GM19397 (cell line): ENCODE measurements at regions not wholly inside any gene's neighbourhood (a gene's known extent, or its start where the extent isn't known, plus 50 kb on each side); places are given as distances from the start of the nearest gene placed in this dataset.
A peak's percentile ranks its signal among the peaks of the same experiment; 100 is the strongest.

Experiments
- ATAC-seq: cut with Tn5 transposase; IDR thresholded peaks from one replicate; pipeline ENCODE4 v1.9.1; 2021; ENCODE audit warnings: mild to moderate bottlenecking, moderate library complexity; ENCODE audit not compliant: unreplicated experiment

DNA sequence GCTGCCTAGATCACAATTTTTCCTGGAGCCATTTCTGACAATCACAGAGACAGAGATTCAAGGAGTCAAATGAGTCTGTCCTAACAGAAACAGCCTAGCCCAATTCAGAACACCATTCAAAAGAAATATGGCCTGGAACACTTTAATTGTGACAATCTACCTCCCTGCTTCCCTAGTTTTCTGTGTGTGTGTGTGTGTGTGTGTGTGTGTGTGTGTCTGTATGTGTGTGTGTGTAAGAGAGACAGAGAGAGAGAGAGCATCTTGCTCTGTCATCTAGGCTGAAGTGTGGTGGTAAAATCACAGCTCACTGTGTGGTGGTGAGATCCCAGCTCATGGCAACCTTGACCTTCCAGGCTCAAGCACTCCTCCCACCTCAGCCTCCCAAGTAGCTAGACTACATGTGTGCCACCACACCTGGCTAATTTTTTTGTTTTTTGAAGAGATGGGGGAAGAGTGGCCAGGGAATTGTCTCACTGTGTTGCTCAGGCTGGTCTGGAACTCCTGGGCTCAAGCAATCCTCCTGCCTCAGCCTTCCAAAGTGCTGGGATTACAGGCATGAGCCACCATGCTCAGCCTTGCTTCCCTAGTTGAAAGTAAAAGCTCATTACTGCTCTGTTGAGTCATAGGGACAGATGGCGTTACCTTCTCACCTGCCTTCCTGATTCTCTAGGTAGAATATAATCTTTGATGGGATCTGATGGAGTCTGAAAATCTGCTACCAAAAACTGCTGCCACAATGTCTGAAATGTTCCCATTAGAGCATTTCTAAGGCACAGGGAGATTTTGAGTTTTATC is 89.6 kb upstream of the BEND6 start:
- ATAC-seq = no peak

DNA sequence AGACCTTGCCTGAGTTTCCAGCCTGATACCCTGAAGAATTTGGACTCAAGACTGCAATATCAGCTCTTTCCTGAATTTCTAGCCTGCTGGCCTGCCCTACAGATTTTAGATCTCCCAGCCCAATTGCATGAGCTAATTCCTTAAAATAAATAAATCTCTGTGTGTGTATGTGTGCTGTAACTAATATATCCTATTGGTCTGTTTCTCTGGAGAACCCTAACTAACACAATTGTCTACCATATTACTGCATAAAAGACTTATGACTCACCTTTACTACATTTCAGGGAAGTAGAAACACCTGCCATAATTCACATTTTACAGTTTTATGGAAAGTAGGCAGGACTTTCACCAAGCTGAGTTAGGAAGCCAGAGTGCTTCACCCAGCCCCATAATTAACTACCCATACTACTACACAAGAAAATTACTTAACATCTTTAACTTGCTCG is 90.7 kb upstream of the BEND6 start:
- ATAC-seq = no peak

DNA sequence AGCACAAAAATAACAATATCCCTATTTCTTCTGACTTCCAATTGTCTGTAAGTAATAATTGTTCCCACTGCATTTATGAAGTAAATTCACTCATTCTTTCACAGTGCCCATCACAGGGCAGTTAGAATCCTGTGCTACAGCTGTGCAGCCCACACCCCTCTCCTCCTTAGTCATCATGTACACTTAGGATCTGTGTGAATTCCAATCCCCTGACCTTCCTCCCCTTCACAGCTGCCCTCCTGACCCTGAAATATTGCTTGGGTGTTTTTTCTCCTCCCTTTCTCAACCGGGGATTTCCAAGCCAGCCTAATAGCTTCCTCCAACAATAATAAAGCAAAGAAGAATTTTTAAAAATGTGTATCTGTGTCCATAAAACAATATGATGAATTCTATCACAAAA is 91.5 kb upstream of the BEND6 start:
- ATAC-seq = no peak

DNA sequence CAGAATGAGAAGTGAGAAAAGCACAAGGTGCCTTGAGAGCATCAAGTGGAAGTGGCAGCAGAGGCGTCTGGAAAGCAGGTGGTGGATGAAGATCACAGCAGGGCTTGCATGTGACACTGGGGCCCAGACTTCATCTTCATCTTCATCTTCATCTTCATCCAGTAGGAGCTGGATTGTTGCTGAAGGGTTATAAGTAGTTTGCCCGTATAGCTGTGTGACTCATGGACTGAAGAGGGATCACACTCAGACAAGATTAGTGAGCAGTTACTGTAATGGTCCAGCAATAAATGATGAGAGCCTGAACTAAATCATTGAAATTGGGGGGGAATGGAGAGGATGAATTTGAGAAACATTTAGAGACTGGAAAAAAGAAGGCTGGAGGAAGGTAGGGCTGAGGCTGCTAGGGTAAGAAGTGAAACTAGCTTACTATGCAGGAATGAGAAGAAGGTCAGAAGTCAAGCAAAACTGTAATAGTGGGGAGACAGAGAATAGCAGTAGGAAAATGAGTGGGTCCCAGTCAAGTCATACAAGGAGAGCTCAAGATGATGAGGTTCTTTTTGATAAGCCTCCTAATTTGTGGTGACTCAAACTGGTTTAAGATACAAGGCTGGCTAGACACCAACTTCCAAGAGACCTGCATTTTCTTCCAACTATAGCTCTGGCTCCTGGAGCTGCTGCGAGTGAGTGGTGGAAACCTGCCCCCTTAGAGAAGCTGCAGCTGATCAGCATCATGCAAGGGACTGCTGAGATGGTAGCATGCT is 92.3 kb upstream of the BEND6 start:
- no peak for ATAC-seq

DNA sequence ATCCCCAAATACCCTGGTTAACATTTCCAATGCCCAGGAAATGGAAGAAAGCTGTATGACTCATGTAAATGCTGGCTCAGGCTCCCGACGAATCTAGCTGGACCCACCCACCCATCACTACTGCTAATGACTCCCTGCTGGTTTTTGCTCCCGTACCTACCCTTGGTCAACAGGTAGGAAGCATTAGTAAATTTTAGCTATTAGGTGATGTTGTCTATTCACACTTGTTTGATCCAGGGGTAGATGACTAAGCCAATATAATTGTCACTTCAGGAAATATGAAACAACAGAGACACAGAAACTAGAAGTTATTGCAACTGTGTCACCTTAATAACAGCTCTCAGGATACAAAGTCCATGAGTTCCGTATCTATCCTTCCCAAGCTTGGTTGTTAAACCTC is 94.4 kb upstream of the BEND6 start:
- no peak for ATAC-seq

DNA sequence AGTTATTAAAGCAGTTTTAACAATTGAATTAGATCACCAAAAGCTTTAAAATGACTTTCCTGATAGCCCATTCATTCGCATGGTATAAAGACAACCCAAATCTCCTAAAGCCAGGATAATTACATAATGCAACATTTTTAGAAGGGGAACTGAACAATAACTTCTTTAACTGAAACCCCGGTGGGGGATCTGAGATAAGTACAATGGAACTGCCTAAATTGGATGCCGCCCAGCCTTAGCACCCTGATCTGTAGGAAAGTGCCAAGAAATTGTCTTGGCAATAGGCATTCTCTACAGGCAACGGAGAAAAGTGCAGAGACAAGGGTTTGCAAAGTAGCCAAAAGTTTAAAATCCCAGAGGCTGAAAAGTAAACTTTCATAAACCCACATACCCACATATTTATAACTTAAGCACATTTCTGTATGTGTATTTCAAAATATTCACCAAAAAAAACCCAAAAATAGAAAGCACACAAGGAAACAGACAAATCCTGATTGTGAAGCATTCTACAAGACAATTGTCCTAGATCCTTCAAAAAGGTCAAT is 98.8 kb upstream of the BEND6 start:
- no peak for ATAC-seq

DNA sequence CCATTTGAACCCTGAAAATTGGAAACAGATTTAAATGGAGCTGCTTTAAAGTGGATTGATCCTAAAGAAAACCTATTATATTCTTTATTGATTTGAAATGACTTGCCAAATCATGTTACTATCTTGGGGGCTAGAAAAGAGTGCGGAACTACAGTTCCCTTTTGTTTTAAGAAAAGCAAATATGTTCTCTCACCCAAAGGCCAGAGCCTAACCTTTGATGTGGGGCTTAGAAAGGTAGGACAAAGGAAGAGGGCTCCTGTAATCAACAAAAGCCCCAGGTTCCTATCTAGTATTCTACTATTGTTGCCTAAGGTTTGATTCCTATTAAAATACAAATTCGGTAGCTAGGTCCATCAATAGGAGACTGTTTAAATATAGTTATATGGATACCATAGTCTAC is 100.8 kb upstream of the BEND6 start:
- ATAC-seq = no peak

DNA sequence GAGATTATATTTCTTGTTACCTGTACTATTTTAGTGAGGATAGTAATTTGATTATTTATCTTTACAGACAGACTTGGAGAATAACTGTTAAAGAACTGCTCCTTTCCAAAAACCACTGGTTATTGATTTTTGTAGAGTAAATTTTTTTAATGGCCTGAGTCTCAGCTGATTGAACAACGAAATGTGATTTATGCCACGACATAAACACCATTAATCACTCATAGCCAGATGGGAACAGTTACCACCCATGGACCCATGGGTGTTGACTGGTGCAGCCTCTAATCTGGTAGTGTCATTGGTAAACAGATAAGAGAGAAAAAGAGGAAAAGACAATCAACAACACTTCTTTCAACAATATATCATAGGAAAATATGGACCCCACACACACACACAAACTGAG is 101.4 kb upstream of the BEND6 start:
- ATAC-seq = no peak

DNA sequence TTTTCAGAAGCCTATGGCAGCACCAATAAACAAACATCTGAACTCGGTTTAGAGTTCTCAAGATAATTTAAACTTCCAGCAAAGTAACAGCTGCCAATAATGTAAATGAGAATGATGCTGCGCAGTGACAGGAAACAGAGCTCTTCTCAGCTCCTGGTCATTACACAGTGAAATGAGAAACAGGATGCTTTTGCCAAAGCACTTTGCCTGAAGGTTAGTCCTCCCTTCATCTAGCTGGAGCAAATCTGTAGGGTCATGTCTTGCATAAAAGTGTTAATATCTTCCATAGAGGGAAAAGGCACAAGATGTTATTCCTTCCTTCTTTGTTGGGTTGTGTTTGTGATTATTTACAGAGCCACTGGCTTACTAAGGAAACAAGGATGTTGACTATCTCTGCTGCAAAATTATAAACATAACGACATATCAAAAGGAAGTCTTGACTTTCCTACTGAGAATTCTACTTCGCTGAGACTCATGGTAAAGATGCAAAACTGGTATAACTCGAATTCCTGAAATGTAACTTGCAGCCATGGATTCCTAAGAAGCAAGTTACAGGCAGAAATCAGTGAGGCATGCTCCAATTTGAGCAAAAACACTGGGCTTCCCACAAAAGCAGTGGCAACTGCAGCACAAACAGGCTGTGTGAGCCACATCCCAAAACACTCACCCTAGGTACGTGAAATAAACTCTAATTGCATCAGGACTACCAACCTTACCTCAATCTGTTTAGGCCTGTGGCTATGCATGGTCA is 102.5 kb upstream of the BEND6 start:
- ATAC-seq = peak; percentile 17

DNA sequence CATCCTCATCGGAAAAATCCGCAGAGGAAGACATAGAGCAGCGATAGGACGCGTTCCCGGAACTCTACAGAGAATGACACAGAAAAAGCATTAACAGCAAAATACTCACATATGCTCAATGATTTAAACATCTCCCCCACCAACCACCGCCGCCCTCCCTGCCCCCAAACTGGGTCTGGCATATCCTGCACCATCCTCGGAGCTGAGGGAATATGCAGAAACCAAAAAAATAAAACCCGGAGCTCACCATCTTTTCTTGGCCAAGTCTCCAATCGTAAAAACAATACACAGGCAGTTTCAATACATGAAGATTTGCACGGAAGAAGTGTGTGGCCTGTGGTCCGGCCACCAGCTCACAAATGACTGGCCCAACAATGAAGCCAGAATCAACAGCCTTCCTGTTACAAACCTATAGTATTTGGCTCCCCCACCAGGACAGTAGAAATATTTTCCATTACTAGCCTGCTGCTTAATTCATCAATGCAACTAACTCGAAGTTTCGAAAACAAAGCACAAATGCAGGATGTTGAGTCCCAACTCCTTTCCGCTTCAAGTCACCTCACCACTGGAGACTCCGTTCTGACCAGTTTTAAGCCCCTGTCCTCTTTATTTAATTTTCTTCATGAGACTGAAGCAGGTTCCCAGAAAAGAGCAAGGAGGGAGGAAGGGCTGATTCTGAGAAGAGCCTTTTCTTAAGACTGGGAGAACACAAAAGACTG is 103.2 kb upstream of the BEND6 start:
- ATAC-seq = peak; percentile 95

DNA sequence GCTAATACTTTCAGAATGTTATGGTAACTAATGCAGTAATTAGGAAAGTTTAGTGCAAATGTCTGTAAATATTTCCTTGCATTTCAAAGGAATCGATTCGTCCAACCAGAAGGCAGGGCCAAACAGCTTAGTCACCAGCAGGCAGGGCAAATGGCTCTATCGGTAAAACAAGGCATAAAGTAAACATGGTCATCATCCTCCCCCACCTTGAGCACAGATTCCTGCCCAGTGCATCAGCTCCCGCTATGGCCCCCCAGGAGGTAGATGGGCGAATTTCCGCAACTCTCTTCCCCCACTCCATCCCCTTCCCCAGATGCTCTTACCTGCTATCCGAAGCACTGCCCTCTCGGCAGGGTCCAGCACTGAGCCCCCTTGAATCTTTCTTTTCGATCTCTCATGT is 103.8 kb upstream of the BEND6 start:
- ATAC-seq = no peak

DNA sequence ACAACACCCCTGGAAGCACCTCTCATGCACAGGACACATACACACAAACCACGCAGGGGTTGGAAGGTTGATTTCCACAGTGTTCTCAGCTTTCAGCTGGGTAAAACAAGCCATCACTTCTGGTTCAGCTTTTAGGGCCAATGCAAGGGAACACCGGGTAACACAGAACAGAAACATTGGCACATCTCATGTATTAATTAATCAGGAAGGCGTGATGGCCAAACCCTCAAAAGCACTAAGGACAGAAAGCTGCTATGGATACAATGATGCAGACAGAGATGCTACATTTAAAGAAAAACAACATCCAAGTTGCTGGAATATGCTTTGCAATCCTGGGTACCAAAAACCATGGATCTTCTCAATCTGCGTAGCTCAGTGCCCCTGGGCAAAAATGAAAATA is 104.3 kb upstream of the BEND6 start:
- ATAC-seq = no peak

DNA sequence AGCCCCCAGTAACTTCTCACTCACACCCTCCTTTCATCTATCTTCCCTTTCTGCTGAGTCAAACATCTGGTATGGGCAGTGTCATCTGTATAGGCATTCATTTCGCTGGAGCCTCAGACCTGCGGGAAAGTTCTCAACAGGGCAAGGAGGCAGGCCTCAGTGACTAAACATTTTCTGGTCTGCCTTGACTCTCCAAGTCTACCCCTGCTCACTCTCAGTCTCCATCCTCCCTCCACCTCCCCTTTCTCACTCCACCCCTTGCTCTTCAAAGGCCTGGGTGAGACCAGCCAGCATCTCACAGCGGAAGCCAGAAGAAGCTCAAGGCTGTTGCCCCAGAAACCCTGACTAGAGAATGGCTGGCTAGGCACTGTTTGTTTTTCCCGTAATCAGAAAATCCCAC is 105.0 kb upstream of the BEND6 start:
- ATAC-seq = no peak

DNA sequence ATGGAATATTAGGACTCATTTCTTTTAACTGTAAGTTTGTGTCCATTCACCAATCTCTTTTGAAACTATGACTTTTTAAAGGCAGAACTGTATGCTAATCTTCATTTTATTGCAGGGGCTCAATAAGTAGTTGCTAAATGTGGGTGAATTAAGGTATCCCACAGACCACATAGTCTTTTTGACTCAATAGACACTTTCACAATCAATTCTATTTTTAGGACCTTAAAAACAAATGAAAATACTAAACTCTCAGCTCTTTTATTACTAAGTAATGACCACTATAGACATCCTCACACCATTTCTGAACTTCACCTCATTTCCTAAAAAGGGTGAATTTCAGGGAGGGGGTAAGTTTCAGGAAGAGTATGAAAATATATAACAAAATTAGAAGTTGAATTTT is 106.8 kb upstream of the BEND6 start:
- ATAC-seq = no peak

DNA sequence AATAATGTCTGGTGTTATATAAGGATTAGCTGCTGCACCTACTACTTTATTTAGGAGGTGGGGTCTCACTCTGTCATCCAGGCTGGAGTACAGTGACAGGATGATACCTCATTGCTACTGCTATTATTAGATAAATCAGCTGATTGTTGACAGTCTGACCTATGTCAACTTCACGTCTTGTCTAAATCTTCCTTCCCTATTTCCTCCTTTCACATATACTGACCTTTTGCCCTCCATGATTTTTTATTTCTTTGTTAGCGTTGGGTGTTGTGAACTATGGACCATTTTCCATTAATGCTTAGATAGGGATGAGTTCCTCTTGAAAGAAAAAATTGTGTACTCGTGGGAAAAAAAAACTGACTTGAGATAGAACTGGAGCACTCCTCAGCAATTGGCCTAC is 109.9 kb upstream of the BEND6 start:
- ATAC-seq = no peak

DNA sequence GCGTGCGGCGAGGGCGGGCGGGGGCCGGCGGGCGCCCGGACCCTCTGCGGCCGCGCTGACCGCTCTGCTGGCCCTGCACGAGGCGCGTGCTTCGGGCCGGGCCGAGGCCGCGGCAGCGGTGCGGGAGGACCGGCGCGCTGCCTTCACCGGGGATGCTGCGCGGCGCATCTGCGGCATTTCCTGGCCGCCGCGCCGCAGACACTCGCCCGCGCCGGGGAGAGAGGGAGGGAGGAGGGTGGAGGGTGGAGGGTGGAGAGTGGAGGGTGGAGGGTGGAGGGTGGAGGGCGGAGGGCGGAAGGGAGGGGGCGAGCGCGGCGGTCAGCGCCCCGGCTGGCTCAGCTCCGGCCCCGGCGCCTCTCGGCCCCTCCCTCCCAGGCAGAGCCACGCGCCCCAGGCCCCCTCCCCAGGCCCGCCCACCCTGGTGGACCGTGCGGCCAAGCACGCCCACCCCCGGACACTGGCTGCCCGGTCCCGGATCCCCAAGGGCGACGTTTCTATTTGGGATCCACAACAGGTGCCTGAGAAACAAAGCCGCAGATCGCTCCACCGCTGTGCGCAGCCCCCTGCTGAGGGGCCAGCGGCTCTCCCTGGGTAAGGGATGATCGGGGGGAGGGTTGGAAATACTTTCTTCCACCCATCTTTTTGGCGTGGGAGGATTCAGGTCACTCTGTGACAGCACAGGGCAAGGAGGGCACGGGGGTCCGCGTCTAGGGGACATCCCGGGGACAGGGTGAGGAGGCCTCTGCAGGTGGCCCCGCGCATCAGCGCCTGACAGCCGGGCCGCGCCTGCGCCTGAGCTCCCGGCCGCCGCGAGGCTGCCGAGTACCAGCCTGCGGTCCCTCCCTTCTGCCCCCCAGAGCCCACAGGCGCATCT is 111.2 kb upstream of the BEND6 start:
- ATAC-seq = peak; percentile 87

DNA sequence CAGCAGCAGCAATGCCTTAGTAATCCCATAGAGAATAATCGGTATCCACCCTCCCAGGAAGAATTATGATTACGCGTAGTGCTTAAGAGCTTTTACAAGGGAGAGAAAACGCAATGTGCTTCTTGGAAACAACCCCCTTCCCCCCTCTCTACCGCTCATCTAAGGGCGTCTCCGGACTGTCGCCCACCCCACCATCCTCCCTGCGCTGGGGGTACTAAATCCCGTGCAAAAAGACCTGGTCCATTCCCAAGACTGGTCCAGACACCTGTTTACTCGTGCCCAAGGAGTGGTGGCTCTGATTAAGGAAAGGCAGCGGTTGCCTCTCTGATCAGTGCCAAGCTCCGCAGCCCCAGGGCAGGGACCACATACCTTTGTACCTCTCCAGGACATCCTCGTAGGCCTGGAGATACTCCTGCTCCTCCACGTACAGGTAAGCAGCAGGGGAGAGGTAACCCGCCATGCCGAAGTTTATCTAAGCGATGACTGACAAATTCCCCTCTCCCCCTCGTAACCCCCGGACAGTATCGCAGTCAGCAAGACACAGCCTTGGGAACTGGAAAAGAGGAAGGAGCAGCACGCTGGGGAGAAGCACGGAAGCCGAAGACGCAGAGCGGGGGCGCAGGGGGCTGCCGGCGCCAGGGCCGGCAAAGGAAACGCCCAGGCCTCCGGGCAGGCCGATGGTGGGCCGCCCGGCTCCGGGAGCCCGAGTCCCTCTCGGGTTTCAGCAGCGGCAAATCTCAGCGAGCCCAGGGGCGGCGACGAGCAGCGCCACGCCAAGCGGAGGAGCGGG is 112.0 kb upstream of the BEND6 start:
- peak; percentile 18 for ATAC-seq

DNA sequence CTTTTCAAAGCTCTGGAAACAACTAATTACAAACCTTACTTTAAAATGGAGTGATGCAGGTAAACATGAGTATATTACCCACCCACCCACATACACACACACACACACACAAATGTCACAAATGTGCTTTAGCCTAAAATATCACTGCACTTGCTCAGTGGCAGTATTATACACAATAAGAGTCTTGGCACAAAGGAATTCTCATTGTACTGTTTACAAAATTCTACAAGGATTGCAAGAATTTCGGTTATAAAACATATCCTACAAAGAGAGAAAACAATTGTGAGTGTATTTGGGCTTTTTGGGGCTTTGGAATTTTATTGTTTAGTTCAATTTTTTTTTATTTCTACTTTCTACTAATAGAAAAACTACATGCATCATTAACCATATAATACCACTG is 113.2 kb upstream of the BEND6 start:
- no peak for ATAC-seq

DNA sequence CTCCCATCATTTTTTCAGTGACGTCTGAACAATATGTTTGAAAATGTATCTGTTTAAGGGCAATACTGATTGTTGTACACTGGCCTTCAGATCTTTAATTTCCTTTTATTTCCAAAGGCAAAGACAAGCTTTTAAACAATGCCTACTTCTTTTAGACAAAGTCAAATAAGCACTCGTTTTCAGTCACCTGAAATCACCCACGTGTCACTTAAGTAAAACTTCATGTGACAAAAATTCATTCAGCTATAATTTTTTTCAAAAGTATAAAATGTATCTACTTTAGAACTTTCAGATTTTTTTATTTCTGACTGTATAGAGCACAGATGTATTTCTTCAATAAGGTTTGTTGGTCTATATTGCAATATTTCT is 113.5 kb upstream of the BEND6 start:
- no peak for ATAC-seq
